HG03135 (cell line): ENCODE measurements at regions not wholly inside any gene's neighbourhood (a gene's known extent, or its start where the extent isn't known, plus 50 kb on each side); places are given as distances from the start of the nearest gene placed in this dataset.

Experiments used
- ATAC-seq: cut with Tn5 transposase; IDR thresholded peaks from one replicate; pipeline ENCODE4 v1.9.1; 2021; ENCODE audit warnings: mild to moderate bottlenecking, moderate library complexity; ENCODE audit not compliant: unreplicated experiment

DNA sequence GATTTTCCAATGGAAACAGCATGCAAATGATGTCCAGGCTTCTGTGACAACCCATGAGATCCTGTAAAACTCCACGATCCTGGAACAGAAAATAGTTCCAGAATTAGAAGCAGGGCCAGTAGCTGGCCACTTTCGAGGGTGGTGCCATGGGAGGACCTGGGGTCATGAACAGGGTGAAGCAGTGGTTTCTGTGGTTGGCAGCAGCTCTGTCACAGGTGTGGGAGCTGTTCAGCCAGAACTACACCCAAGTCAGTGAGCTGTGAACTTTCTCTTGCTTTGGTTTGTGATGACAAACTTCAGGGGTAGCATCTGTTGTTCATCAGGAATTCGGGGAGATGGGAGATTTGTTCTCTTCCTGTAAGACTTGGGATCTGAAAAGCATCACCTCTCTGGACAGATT lies 314.4 kb upstream of the NT5C1B start:
- peak; percentile 87 for ATAC-seq

DNA sequence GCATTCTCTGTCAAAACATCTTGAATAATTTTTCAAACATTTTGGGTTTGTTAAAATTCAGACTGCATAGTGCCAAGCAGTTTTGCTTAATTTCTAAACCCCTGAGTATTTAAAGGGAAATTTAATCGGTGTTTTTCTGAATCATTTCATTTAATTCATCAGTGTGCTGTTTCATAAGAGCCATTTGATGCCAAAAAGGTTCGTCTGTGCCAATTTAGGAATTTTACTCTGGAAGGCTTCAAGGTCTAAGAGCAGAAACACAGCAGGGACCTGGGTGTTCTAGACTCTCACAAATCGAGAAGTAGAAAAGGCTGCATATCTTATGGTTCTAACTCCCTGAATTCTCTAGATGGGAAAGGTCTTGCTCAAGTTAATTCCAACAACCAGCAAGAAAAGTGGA lies 311.9 kb upstream of the NT5C1B start:
- ATAC-seq = no peak

DNA sequence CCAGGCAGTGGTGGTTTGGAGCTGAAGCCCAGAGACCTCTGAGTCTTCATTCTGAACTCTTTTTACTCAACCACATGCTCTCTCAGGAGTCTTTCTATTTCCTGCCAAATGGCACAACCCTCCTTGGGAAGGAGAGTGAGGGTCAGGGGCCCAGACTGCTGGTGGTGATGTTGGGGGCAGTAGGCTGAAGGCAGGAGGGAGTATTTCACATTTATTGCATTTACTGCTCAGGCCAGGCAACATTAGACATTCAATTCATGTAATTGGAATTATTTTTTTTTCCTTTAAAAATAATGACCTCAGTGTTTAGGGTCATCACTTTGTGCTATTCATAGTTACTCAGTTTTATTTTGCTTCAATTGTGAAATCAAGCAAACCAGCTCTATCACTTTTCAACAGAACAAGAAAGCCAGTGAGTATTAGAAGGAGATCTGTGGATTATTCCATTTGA lies 311.3 kb upstream of the NT5C1B start:
- no peak for ATAC-seq

DNA sequence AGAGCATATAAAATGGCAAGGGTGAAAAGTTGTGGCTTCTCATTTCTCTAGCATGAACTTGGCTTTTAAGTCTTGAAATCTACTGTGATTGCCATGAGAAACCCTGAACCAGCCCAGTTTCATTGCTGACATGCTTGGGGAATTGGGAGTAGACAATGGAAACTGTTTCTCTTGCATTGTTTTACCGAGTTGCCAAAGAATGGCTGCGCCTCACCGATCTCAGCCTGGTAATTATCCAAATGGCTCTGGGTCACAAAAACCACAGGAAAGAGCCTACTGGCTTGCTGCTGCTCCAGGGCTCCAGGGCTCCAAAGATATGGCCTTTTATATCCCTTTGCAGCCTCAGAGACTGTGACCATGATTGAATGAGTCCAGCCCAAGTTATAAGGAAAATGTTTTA lies 310.4 kb upstream of the NT5C1B start:
- ATAC-seq = no peak

DNA sequence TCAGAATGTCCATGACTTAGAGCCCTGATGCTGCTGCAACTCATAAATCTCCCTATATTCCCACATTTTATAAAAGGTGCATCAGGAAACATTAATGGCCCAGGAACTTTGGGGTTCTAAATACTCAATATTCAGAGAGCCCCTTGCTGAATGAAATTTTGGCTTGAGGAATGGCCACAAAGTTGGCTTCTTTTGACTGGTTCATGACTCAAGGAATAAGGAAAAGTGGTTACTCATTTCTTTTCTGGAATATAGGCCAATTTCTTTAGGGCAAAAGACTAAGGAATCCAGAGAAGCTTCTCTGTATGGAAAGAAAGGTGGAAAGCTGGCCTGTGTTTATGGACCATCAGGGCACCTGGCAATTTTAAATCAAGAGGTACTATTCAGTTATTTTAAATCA lies 308.9 kb upstream of the NT5C1B start:
- ATAC-seq = no peak

DNA sequence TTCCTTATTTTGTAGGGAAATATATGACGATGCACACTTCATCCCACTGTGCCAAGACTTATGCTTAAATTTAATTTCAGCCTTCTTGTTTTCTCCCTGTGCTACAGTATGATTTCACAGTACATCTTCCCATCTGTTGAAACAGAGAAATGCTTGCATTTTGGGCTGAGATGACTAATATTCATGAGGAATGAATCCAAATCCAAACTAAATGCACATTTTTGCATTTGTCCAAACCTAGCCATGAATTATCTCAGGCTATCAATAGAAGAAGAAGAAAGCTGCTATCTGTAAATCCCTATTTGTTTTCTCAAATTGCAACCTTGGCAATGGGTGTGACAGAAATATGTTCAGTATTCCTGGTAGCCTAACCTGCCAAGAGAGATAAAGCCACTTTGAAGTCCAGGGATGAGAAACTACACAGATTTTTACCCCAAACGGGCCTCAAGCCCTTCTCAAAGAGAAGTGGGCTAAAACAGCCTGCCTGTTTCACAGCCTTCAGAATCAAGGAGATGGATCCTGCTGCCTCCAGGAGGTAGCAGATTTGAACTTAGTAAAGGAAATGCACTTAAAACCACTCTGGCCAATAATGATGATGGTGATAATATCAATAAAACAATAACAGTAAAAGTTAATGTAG lies 306.9 kb upstream of the NT5C1B start:
- no peak for ATAC-seq

DNA sequence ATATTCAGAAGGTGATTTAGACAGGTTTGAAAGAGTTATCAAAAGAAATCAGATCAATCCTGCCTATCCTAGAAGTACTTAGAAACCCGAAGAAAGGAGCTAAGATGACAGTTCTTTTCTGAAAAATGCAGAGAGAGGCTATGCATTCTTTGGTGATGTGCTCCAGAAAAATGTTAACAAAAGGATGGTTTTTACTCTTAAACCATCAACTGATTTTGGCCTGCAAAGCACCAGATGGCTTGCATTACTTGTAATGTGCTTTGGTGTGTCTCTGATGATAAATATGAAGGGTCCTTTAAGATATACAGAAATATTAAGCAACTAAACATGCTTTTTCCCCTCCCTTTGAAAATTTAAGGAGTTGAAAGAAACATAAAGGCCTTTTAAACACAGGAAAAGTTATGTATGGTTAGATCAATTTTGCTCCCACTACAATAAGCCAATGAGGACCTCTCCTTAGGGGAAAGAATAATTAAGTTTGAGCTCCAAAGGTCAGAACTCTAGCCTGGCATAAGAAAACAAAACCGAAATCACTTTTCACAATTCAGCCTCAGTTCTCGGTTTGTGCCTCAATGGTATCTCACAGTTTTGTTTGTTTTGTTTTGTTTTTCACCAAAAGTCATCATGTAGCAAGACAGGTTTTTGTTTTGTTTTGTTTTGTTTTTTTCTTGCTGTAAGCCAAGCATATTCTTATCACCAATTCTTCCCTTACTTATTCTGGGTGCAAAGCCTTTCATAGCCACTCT lies 302.4 kb upstream of the NT5C1B start:
- ATAC-seq = no peak

DNA sequence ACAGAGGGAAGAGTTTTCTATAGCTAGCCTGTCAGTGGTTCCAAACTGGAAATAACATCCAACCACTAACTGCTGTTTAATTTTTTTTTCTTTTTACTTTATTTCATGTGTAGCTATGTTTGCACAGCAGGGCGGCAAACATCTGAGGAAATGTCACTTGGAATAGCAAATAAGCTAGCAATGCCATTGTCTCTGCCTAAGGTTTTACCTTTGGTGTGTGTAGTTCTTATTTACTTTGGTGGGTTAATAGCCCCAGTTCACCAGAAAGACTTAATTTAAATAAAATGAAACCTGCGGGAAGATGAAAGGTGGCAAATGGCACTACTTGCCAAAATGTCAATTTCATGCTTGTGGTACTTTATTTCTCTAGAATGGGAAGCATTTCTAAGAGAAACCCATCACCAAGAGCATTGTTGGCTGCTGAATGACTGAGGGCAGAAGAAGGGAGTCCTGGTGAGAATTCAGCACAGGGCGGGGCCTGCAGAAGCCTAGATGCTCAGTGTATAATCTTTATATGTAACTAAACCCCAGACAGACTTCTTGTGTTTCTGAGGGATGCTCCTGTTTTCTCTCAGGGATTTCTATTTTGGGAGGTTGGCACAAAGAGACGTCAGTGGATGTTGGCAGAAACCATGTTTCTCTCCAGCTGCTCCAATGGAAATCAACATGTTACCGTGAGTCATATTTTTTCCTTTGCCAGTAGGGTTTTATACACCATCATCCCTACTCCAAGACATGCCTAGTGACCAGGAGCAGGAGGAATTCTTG lies 300.4 kb upstream of the NT5C1B start:
- ATAC-seq = no peak

DNA sequence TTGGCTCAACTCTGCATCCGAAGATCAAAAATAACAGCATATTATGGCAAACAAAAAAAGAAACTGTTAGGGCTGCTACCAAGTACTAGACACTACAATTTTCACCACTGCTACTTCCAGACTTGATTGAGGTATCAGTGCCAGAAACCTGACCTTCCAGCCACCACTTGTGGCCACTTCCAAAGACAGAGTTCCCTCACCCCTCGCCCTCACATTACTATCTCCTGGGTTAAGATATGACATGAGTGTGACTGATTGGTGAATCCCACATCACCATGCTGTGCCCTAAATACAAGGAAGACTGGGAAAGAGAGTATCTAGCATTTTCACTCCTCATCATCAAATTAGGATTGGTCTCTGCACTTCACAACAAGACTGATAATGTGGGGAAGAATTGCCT lies 296.1 kb upstream of the NT5C1B start:
- no peak for ATAC-seq

DNA sequence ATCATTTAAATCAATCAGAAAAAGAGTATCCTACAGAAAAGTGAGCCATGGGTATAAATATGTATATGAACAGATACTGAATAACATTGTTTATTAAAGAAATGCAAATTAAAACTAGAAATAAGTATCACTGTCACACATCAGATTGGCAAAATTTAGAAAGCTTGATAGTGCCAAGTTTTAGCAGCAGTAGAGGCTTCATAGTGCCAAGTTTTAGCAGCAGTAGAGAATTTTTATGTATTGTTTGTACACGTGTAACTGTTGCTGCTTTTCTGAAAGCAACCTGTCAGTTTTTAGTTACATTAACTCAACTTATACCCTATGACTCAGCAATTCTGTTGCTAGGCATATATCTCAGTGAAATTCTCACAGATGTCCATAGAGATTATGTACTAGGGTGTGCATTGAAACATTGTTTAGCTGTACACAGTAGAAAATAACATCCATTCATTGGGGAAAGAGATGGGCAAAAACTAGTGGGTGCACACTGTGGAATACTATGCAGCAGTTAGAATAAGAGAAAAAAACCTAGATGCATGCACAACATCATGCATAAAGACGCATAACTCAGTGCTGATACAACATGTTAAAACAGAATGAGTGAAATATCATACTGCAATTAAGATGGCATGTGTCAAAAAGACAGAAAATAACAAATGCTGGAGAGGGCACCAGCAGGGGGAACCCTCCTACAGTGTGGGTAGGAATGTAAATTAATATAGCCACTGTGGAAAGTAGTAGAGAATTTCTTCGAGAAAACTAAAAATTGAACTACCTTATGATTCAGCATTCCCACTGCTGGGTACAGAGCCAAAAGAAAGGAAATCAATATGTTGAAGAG lies 294.5 kb upstream of the NT5C1B start:
- no peak for ATAC-seq

DNA sequence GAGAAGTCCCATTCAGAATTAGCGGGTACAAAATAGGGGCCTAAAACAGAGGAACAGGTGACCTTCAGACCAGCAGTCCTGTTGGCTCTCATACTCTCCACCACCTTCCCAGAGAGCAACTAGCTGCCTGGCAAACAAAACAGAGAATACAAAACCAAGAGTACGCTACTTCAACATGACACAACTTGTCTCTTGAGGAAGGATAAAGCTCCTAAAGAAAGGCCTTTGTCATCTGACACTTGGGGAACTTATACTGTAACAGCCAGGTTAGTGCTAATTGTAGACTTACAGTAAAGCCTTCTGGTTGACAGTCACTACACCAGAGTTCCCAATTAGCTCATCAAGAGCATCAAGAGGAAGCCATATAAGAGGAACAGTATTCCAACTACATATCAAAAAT lies 282.1 kb upstream of the NT5C1B start:
- no peak for ATAC-seq

DNA sequence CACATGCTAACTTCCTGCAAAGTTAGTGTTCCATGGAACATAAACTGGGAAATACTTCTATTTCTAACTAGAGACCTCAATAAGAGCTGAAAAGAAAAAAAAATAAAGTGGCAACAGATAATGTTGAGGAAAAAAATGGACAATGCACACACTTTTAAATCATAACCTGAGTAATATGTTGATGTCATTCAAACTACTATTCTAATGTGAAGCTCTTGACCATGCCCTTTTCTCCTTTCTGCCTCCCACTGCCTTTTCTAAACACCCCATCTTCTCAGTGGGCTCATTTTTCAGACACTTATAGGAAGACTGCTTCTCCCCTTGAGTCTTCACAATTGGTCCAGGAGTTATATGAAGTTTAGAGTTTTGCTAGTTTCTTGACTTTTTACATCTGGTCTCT lies 280.9 kb upstream of the NT5C1B start:
- no peak for ATAC-seq

DNA sequence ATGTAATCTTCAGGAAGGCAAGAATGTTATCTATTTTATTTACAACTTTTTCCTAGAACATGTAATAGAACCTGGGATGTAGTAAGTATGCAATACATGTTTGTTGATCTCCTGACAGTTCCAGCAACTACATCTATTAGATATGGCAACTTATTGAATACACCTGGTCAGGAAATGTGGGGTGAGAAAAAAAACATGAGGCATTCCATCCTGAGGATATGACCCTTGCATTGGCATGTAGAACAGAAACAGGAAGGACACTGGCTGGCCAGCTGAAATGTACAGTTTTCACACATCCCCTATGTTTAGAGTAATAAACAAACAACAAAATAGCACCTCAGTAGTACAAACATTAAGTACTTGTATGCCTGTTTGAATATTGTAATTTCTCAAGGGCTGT lies 272.6 kb upstream of the NT5C1B start:
- ATAC-seq = no peak

DNA sequence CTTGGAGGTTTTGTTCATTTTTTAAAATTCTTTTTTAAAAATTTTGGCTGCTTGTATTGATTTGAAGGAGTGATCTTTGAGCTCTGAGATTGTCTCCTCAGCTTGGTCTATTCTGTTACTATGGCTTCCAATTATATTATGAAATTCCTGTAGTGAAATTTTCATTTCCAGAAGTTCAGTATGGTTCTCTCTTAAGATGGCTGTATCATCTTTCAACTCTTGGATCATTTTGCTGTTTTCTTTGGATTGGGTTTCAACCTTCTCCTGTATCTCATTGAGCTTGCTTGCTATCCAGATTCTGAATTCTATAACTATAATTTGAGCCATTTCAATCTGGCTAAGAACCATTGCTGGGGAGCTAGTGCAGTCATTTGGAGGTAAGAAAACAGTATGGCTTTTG lies 270.8 kb upstream of the NT5C1B start:
- no peak for ATAC-seq

DNA sequence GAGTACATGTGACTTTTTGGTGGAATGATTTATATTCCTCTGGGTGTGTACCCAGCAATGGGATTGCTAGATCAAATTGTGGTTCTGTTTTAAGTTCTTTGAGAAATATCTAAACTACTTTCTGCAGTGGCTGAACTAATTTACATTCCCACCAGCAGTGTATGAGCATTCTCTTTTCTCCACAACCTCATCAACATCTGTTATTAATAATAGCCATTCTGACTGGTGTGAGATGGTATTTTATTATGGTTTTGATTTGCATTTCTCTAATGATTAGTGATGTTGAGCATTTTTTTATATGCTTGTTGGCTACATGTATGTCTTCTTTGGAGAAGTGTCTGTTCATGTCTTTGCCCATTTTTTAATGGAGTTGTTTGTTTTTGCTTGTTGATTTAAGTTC lies 267.4 kb upstream of the NT5C1B start:
- ATAC-seq = no peak

DNA sequence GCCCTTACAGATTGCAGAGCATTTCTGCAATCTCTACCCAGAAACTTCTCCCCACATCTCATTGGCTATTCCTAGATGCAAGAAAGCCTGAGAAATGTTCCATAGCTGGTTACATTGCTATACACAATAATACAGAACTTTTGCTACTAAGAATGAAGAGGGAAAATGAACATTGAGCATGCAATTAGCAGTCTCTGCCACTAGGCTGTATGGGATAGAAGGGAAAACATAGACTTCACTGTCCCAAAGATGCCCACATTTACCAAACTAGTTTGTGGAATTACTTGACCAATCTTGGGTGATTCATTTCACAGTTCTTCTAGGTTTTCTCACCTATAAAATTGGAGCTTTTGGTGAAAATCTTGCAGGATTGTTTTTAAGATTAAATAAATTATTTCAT lies 265.7 kb upstream of the NT5C1B start:
- ATAC-seq = no peak

DNA sequence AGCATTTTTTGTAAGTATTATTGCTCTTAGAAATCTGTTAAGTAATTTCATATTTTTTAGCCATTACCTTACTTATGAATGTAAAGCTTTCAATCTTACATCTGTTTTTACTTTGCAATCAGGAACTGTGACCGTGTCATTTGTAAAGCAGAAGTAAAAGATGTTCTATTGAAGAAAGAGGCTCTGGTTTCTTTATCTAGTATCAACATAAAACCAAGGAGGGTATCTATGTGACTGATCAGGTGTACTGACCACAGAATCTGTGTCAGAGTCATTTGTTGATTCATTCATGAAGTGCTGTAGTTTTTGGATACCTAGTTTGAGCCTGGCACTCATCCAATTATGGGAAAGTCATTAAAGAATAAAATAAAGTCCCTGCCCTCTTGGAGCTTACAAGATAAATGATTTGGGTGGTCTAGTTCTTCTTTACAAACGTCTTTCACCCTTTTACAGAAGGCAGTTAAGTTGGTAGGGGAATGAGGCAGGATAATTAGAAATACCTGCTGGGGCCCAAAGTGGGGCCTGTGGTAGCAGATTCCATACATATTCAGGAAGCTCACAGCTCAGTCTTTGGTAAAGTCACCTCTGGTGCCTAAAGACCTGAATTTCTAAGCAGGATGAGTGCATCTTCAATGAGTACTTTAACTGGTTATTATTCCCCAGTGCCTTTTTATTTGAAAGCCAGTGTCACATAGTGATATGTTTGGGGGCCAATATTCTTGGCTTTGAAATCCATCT lies 260.6 kb upstream of the NT5C1B start:
- no peak for ATAC-seq

DNA sequence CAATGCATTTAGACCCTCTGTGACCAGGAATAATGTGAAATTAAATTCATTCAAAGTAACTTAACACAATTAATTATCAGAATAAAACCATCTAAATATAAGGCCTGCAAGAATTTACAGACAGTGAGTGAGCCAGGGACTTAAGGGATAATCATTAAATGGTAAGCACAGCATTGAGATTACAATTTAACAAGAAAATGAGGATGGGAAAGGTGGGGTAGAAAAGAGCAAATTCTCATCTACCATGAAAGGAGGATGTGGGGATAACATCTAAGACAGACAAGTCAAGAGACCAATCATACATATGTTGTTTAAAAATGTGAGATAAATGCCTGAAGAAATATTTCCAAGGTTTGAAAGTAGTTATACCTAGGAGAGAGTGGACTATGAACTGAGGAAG lies 259.3 kb upstream of the NT5C1B start:
- no peak for ATAC-seq

DNA sequence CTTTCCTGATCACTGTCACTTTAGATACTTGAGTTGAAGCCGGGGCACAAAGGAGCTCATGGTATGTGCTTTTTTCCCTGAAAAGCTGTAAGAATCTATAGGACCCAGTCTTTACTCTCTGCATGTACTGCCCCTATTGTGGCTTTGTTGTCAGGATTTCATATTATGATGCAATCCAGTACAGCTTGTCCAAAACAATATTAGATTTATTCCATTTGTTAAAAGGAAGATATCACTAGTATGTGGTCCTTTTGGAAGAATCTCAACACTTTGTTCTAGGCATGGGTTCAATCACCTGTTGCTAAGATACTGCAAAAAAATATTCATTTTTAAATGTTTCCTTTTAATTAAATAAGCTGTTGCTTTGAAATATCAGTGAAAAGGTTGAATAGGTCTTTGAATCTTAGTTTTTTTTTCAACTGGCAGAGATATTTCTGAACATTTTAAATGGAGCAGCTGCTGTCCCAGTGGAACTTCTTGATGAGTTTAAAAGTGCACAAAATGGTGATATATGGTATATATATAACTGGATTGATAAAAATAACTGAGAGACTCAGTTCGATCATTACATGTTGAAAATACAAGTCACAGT lies 256.6 kb upstream of the NT5C1B start:
- no peak for ATAC-seq

DNA sequence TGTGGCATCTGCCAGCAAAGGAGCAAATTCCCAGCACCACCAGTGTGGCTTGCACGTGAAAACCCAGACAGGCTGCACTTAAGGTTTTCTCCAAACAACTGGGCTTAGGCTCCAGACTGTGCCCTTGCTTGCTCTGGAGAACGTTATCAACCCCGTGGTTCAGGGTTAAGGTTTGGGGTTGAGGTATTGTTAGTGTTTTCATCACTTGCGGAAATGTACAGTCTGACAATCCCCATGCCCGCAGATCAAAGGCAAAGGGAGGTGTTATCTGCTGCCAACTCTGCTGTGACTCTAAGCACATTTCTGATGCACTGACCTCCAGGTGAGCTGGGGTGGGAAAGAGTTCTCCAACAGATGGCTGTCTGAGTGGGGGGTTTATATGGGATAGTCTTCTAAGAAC lies 253.5 kb upstream of the NT5C1B start:
- no peak for ATAC-seq
